ENCODE measurements at regions not wholly inside any gene's neighbourhood (a gene's known extent, or its start where the extent isn't known, plus 50 kb on each side); places are given as distances from the start of the nearest gene placed in this dataset.

GRCh38 chr10:29189256-29189655 lies 99.6 kb upstream of the LYZL1 start:
- no peak overlapping the region for H3K4me3 ChIP-seq
- intact Hi-C loops (cut with DNase I), result no loop called here
- DNase-seq, result no peak
- H3K27ac ChIP-seq, result no peak overlapping the region
- TF ChIP-seq CTCF (IDR thresholded peaks at IDR 0.05), result no peak
- no peaks in the 10 kb centered on the region for H3K9me3 ChIP-seq
- H3K36me3 ChIP-seq, result no peaks in the 10 kb centered on the region
- no peaks in the 10 kb centered on the region for H3K27me3 ChIP-seq (ENCODE audit: low read depth)
- H3K4me1 ChIP-seq, result no peaks in the 10 kb centered on the region
- no peak for ATAC-seq

- DNase-seq (no peak), ATAC-seq (no peak)
- H3K27me3 ChIP-seq (ENCODE audit: low read depth), result no peaks in the 10 kb centered on the region
- intact Hi-C loops (cut with DNase I), result no loop called here
- no peak overlapping the region for H3K27ac ChIP-seq
- H3K4me3 ChIP-seq, result no peak overlapping the region
- no peaks in the 10 kb centered on the region for H3K9me3 ChIP-seq
- no peaks in the 10 kb centered on the region for H3K4me1 ChIP-seq
- no peaks in the 10 kb centered on the region for H3K36me3 ChIP-seq
- TF ChIP-seq CTCF (IDR thresholded peaks at IDR 0.05), result no peak
Observed at GRCh38 chr10:29191674-29192073, 97.2 kb upstream of the LYZL1 start.

- Histone ChIP-seq H3K27ac (no peak overlapping the region), H3K27me3 (ENCODE audit: low read depth) (no peaks in the 10 kb centered on the region), H3K4me3 (no peak overlapping the region), H3K9me3 (no peaks in the 10 kb centered on the region), H3K36me3 (no peaks in the 10 kb centered on the region), H3K4me1 (no peaks in the 10 kb centered on the region)
- ATAC-seq (no peak), DNase-seq (no peak)
- TF ChIP-seq CTCF (IDR thresholded peaks at IDR 0.05), result no peak
- intact Hi-C loops (cut with DNase I), result no loop called here
Observed at GRCh38 chr10:29199339-29199738, 89.5 kb upstream of the LYZL1 start.

- DNase-seq, result no peak
Observed at GRCh38 chr10:29199941-29200679, 88.8 kb upstream of the LYZL1 start.

GRCh38 chr10:29202386-29202940 lies 86.4 kb upstream of the LYZL1 start:
- no peak overlapping the region for H3K4me3 ChIP-seq
- no peaks in the 10 kb centered on the region for H3K4me1 ChIP-seq
- intact Hi-C loops (cut with DNase I), result no loop called here
- no peaks in the 10 kb centered on the region for H3K36me3 ChIP-seq
- no peak for ATAC-seq
- TF ChIP-seq CTCF (IDR thresholded peaks at IDR 0.05), result no peak
- H3K27me3 ChIP-seq (ENCODE audit: low read depth), result no peaks in the 10 kb centered on the region
- no peak overlapping the region for H3K27ac ChIP-seq
- no peaks in the 10 kb centered on the region for H3K9me3 ChIP-seq
- no peak for DNase-seq

More at GRCh38 chr10:29199941-29200679, 88.8 kb upstream of the LYZL1 start:
- no peak for TF ChIP-seq CTCF (IDR thresholded peaks at IDR 0.05)
- no peaks in the 10 kb centered on the region for H3K27me3 ChIP-seq (ENCODE audit: low read depth)
- H3K9me3 ChIP-seq, result no peaks in the 10 kb centered on the region
- intact Hi-C loops (cut with DNase I), result no loop called here
- no peaks in the 10 kb centered on the region for H3K36me3 ChIP-seq
- H3K4me1 ChIP-seq, result no peaks in the 10 kb centered on the region
- no peak for ATAC-seq
- no peak overlapping the region for H3K27ac ChIP-seq
- H3K4me3 ChIP-seq, result no peak overlapping the region
